ENCODE measurements at regions not wholly inside any gene's neighbourhood (a gene's known extent, or its start where the extent isn't known, plus 50 kb on each side); places are given as distances from the start of the nearest gene placed in this dataset.

DNA sequence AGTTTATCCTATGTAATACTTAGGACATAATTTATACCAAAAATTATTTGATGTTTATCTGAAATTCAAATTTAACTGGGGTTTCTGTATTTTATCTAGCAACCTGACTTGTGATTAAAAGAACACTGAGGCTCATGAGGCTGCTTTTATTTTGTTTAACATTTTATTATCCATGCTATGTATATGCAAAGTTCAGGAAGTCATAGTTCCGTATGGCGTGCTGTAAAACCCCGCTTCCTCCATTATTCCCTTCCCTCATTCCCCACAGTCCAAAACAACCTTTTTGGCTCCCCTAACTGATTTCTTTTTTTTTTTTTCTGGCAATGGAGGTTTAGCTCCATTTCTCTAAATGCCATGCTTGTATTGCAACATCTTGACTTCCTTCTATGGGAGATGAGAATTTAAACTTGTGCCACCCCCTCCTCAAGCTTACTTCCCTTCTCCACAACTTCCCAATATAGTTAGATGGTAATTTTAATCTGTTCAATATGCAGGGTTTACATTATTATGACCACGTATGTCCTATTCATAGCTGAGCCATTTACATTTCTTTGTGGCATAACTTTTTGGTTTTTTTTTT is 138.0 kb upstream of the DNAH14 start:
- no peak for TF ChIP-seq JUND (IDR thresholded peaks at IDR 0.05; ENCODE audit: low read depth)
- DNase-seq (ENCODE audit: low read depth in 1 of 2, low spot score in 1 of 2), result no peak
- in situ Hi-C loops (cut with HindIII; ENCODE audit: low pct_unique_long_range_greater_than_20kb, low sequenced_read_pairs), result no loop called here

DNA sequence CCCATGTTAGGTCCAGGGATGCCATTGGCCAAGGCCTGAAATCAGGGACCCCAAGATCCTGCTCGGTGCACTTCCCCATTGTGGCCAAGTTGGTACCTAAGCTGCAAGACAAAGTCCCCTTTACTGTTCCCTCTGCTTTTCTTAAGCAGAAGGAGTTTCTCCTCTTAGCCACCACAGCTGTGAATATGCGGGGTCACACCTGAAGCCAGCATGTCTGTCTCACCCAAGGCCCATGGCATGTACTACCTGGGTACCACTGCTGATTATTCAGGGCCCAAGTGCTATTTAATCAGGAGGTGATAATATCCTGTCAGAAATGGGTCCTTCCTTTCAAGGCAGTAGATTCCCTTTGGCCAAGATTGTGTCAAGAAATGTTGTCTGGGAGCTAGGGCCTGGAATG is 133.9 kb upstream of the DNAH14 start:
- no peak for DNase-seq (ENCODE audit: low read depth in 1 of 2, low spot score in 1 of 2)
- TF ChIP-seq JUND (IDR thresholded peaks at IDR 0.05; ENCODE audit: low read depth), result no peak
- in situ Hi-C loops (cut with HindIII; ENCODE audit: low pct_unique_long_range_greater_than_20kb, low sequenced_read_pairs), result no loop called here

DNA sequence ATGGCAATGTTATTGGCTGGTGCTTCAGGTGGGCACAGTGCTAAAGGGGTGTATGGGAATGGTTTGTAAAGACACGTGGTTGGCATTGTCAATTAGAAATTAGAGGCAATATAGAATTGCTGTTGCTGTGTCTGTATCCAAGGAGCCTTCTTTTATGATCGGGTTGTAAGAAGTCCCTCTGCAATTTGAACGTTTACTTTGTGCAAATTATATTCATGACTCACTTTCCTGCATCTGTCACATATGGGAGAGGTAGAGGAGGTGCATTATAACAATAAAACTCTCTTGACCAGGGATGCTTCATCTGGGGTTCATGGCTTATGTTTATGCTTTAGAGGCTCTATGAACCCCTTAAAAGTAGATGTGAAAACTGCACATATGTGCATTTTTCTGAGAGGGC is 130.4 kb upstream of the DNAH14 start:
- in situ Hi-C loops (cut with HindIII; ENCODE audit: low pct_unique_long_range_greater_than_20kb, low sequenced_read_pairs), result no loop called here
- no peak for DNase-seq (ENCODE audit: low read depth in 1 of 2, low spot score in 1 of 2)
- no peak for TF ChIP-seq JUND (IDR thresholded peaks at IDR 0.05; ENCODE audit: low read depth)

DNA sequence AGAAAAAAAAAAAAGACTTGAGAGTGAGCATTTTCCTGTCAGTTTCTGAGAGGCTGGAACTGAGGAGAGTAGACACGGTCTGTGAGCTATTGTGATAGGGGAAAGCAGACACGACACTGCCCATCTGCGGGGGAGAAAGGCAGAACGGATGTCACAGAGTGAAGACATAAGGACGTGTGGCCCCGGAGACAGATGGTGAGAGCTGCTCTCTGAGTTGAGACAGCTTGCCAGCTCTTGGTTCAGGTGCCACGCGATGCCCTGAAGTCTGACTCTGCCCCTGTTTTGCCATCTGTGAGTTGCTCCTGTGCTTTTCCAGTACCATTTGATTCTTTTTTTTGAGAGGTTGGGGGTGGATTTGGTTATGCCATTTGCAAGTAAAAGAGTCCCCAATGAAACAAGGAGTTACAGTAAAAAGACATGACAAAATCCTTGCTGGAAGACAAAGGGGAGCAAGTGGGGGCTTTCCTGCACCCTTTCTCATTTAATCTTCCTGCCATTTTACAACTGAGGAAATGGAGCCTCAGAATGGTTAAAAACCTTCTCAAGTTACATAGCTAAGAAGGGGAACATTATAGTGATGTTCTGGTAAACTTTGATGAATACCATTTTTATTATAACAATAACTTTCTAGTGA is 128.9 kb upstream of the DNAH14 start:
- in situ Hi-C loops (cut with HindIII; ENCODE audit: low pct_unique_long_range_greater_than_20kb, low sequenced_read_pairs), result no loop called here
- no peak for DNase-seq (ENCODE audit: low read depth in 1 of 2, low spot score in 1 of 2)
- no peak for TF ChIP-seq JUND (IDR thresholded peaks at IDR 0.05; ENCODE audit: low read depth)

DNA sequence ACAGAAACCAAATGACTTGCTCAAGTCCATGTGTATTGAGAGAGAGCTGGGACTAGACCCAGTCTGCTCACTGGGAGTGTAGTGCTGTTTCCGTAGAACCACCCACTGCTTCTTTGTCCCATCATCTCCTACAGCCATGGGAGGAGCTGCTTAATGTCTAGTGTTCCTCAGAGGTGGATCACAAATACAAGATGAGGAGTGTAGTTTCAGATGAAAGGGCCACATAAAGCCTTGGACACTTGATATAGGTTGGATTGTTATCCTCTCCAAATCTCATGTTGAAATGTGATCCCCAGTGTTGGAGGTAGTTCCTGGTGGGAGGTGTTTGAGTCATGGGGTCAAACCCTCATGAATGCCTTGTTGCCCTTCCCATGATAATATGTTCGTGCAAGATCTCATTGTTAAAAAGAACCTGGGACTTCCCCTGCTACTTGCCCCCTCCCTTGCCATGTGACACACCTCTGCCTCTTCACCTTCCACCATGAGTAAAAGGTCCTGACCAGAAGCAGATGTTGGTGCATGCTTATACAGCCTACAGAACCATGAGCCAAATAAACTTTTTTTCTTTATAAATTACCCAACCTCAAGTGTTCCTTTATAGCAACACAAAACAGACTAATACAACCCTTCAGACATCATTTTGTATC is 127.5 kb upstream of the DNAH14 start:
- DNase-seq (ENCODE audit: low read depth in 1 of 2, low spot score in 1 of 2), result no peak
- in situ Hi-C loops (cut with HindIII; ENCODE audit: low pct_unique_long_range_greater_than_20kb, low sequenced_read_pairs), result no loop called here
- no peak for TF ChIP-seq JUND (IDR thresholded peaks at IDR 0.05; ENCODE audit: low read depth)

DNA sequence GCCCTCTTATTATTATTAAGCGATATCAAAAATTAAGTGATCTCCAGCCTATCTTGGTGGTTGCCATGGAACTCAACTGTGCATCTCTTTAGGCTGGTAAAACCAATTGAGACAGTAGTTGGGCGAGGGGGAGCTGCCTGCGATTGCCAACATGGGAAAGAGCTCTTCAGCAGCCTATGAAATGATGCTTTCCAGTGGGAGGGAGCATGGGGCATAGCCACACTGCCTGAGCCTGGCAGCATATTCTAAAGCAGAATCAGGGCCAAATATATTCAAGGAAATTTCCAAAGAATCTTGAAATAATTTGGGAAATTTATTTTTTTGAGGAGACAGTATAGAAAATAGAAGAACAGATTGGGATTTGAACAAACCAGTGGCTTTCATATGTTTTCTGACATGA is 126.9 kb upstream of the DNAH14 start:
- in situ Hi-C loops (cut with HindIII; ENCODE audit: low pct_unique_long_range_greater_than_20kb, low sequenced_read_pairs), result no loop called here
- no peak for DNase-seq (ENCODE audit: low read depth in 1 of 2, low spot score in 1 of 2)
- no peak for TF ChIP-seq JUND (IDR thresholded peaks at IDR 0.05; ENCODE audit: low read depth)

DNA sequence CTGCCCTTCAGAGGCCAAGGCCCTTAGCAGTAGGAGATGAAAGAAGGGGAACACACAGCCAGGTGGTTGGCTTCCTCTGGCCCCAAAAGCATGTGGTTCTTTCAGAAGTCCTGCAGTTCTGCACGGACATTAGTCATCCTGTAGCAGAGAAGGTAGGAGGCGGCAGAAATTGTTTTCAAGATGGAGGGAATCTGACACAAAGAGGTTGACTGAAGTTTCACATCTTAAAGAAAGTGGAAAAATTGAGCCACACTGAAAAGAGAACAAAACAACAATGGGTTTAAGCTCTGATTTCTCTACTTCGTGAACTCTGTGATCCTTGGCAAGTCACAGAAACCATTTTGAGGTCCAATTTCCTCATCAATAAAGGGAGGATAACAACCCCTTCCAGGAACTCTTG is 125.3 kb upstream of the DNAH14 start:
- DNase-seq (ENCODE audit: low read depth in 1 of 2, low spot score in 1 of 2), result no peak
- in situ Hi-C loops (cut with HindIII; ENCODE audit: low pct_unique_long_range_greater_than_20kb, low sequenced_read_pairs), result no loop called here
- TF ChIP-seq JUND (IDR thresholded peaks at IDR 0.05; ENCODE audit: low read depth), result no peak

DNA sequence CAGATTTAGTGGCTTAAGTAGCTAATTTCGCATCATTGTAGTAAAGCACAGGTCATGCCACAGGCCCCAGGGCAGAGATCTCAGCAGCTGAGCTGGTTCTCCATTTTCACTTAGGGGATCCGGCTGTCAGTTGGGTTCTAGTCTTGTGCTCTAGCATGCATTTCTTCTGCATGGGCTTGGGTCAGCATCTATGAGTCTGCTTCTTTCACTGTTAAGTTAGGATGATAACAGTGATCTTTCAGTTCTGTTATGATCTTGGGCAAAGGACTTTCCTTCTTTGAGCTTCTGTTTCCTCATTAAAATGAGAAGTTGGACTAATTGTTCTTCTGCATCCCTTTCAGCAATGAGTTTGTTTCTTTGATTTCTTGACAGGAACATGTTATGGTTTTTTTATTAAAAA is 123.6 kb upstream of the DNAH14 start:
- no peak for TF ChIP-seq JUND (IDR thresholded peaks at IDR 0.05; ENCODE audit: low read depth)
- in situ Hi-C loops (cut with HindIII; ENCODE audit: low pct_unique_long_range_greater_than_20kb, low sequenced_read_pairs), result no loop called here
- no peak for DNase-seq (ENCODE audit: low read depth in 1 of 2, low spot score in 1 of 2)

DNA sequence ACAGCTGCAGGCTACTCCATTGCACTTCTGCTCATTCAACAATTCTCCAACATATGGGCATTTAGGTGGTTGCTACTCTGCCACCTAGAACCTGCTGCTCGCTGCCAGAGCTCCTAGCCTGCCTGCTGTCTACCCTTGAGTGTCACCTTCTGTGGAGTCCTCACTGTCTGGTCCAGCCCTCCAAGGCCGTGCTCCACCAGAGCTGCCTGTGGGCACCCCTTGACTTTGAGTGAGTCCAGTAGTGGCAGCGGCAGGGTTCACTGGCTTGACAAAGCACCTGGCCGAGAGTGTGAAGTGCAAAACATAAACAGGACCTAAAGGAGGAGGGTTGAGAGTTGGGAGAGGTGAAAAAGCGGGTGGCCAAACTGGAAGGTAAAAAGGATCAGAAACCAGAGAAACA is 120.3 kb upstream of the DNAH14 start:
- DNase-seq (ENCODE audit: low read depth in 1 of 2, low spot score in 1 of 2), result no peak
- TF ChIP-seq JUND (IDR thresholded peaks at IDR 0.05; ENCODE audit: low read depth), result no peak
- in situ Hi-C loops (cut with HindIII; ENCODE audit: low pct_unique_long_range_greater_than_20kb, low sequenced_read_pairs), result no loop called here

DNA sequence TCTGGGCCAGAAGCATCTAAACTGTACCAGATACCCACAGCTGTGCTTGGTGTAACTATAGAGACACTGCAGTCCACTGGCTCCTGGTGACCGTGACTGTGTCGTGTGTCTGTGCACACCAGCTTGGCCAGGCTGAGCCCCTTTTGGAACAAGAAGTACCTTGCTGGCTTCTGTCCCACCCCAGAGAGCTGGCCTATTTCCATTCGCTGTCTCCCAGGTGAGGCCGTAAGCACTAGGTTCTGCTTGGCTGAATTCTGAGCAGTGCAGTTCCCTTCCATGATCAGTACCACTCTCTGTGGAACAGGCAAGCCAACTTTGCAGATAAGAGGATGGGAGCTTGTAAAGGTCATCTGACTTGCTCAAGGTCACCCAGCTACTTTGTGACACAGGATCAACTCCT is 119.9 kb upstream of the DNAH14 start:
- DNase-seq (ENCODE audit: low read depth in 1 of 2, low spot score in 1 of 2), result no peak
- in situ Hi-C loops (cut with HindIII; ENCODE audit: low pct_unique_long_range_greater_than_20kb, low sequenced_read_pairs), result no loop called here
- no peak for TF ChIP-seq JUND (IDR thresholded peaks at IDR 0.05; ENCODE audit: low read depth)

DNA sequence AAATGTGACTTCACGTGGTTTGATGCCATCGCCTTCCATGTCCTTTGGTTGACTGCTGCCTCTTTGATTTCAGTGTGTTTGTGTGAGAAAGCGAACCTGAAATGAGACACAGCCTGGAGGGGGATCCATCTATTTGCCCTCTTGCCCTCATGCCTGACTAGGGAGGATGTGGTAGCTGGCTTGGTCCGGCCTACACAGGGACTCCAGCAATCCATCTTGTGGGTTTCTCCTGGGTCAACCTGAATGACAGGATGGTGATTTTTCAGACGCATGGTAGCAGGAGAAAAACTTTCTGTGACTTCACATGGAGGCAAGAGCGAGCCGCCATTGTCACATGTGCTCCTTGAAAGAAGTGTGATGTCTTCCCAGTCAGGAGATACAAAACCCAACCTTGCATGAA is 117.9 kb upstream of the DNAH14 start:
- no peak for TF ChIP-seq JUND (IDR thresholded peaks at IDR 0.05; ENCODE audit: low read depth)
- no peak for DNase-seq (ENCODE audit: low read depth in 1 of 2, low spot score in 1 of 2)
- in situ Hi-C loops (cut with HindIII; ENCODE audit: low pct_unique_long_range_greater_than_20kb, low sequenced_read_pairs), result no loop called here

DNA sequence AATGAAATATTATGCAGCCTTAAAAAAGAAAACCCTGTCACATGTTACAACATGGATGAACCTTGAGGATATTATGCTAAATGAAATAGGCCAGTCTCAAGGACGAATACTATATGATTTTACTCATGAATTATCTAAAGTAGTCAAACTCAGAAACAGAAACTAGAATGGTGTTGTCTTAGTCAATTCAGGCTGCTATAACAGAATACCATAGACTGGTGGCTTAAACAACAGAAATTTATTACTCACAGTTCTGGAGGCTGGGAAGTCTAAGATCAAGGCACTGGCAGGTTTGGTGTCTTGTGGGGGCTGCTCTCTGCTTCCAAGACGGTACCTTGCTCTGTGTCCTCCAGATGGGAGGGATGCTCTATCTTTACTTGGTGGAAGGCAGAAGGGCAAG is 113.8 kb upstream of the DNAH14 start:
- no peak for DNase-seq (ENCODE audit: low read depth in 1 of 2, low spot score in 1 of 2)
- TF ChIP-seq JUND (IDR thresholded peaks at IDR 0.05; ENCODE audit: low read depth), result no peak
- in situ Hi-C loops (cut with HindIII; ENCODE audit: low pct_unique_long_range_greater_than_20kb, low sequenced_read_pairs), result no loop called here

DNA sequence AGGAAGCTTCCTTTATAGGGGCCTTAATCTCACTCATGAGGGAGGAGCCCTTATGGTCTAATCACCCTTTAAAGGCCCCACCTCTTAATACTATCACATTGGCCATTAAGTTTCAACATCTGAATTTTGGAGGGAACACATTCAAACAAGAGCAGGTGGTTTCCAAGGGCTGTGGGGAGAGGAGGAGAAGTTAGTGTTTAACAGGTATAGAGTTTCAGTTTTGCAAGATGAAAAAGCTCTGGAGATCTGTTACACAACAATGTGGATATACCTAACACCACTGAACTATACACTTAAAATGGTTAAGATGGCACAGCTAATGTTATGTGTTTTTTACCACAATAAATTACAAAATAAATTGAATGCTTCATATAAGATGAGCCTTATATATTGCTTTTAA is 113.4 kb upstream of the DNAH14 start:
- no peak for TF ChIP-seq JUND (IDR thresholded peaks at IDR 0.05; ENCODE audit: low read depth)
- in situ Hi-C loops (cut with HindIII; ENCODE audit: low pct_unique_long_range_greater_than_20kb, low sequenced_read_pairs), result no loop called here
- no peak for DNase-seq (ENCODE audit: low read depth in 1 of 2, low spot score in 1 of 2)

DNA sequence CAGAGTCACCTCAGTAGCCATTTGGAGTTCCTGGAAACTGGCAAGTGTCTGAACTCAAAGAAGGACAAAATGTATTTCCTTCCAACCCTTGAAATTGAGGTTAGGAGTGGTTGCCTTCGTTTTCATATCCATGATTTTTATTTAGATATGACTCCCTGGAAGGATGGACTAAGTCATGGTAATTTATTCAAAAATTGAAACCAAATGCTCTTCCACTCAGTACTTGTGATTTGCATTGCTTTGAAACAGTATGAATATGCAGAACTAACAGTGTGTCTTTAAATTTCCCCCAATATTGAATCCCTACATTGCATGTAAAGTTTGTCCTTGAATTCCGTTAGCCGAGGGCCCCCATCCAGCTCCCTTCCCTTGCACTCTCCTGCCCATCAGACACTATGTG is 112.1 kb upstream of the DNAH14 start:
- TF ChIP-seq JUND (IDR thresholded peaks at IDR 0.05; ENCODE audit: low read depth), result no peak
- in situ Hi-C loops (cut with HindIII; ENCODE audit: low pct_unique_long_range_greater_than_20kb, low sequenced_read_pairs), result no loop called here
- DNase-seq (ENCODE audit: low read depth in 1 of 2, low spot score in 1 of 2), result no peak

Measured in T47D (cell line).